Stimulated activated CD4-positive, alpha-beta T cell treated with anti-CD3 and anti-CD28 coated beads, Interleukin-1b, Interleukin-23, amount 100 ng/mL, for 48 hours (primary cell): ENCODE measurements at regions not wholly inside any gene's neighbourhood (a gene's known extent, or its start where the extent isn't known, plus 50 kb on each side); places are given as distances from the start of the nearest gene placed in this dataset.
"Not testable (repeated sequence)": the region's sequence is repeated elsewhere in the genome, so short reads cannot be mapped to it uniquely, and the experiment has no call there.

Experiments
- DNase-seq: peaks from one replicate; pipeline ENCODE4 v3.0.0-alpha.2; 2020

DNA sequence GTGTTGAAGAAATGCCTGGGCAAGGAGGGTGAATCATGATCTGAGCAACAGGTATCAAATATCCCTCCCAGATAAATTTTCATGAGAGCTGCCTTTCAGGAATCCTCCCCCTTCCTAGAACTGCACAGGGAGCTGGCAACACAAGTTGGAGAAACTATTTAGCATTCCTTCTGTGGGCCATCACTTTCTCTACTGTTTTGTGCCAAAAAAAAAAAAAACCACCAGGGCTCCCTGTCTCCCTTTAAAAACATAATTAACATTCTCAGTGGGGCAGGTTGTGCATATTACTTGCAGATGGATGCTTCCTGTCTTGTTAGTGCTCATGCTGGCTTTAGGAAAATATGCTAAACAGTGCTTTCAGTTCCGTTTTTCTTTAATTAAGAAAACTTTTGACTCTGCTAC, 234.9 kb upstream of the LMCD1 start:
- DNase-seq = no peak

GRCh38 chr3:8273479-8273878, 228.1 kb upstream of the LMCD1 start:
- DNase-seq = no peak

DNA sequence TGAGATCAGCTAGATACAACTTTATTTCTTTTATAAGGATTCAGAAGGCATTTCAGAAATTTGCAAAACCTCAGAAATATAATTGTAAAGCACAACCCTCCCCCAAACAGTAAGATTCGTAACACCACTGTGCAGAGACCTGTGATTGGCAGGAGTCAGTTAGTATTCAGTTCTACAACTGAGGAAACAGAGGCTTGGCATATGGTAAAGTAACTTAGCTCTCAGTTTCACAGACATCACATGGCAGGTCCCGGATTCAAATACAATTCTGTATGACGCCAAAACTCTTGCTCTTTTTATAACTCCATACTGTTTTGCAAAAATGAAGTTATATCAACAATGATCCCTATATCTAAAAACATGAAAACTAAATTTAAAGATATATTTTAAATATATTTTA, 225.6 kb upstream of the LMCD1 start:
- no peak for DNase-seq

- DNase-seq = no peak
Observed at GRCh38 chr3:8276506-8276905, 225.1 kb upstream of the LMCD1 start.

DNA sequence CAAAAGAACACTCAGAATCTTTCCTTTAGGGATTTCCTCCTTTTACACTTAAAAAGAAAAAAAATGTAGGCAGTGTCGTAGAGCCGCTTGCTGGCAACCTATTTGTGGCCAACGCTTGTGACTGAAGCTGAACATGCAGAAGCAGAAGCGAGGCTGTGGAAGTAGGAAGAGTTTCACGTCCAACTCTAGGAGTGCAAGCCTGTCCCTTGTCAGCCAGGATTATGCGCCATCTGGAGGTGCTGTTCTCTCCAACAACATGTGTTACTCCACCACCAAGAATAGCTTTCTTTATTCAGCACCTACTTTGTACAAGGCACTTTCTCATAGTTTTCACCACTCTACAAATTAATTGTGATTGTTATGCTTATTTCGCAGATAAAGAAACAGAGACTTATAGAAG, 223.2 kb upstream of the LMCD1 start:
- no peak for DNase-seq

- DNase-seq = no peak
Observed at GRCh38 chr3:8279476-8279875, 222.1 kb upstream of the LMCD1 start.

GRCh38 chr3:8279886-8280550, 221.6 kb upstream of the LMCD1 start:
- no peak for DNase-seq

- DNase-seq = no peak
Observed at GRCh38 chr3:8282541-8283165, 219.0 kb upstream of the LMCD1 start.

GRCh38 chr3:8283193-8283592, 218.4 kb upstream of the LMCD1 start:
- no peak for DNase-seq

- DNase-seq = no peak
Observed at GRCh38 chr3:8286086-8286485, 215.5 kb upstream of the LMCD1 start.

- DNase-seq = no peak
Observed at GRCh38 chr3:8286749-8287148, 214.9 kb upstream of the LMCD1 start.

- no peak for DNase-seq
Observed at GRCh38 chr3:8290611-8291010, 211.0 kb upstream of the LMCD1 start.

GRCh38 chr3:8296461-8296860, 205.2 kb upstream of the LMCD1 start:
- DNase-seq = no peak

DNA sequence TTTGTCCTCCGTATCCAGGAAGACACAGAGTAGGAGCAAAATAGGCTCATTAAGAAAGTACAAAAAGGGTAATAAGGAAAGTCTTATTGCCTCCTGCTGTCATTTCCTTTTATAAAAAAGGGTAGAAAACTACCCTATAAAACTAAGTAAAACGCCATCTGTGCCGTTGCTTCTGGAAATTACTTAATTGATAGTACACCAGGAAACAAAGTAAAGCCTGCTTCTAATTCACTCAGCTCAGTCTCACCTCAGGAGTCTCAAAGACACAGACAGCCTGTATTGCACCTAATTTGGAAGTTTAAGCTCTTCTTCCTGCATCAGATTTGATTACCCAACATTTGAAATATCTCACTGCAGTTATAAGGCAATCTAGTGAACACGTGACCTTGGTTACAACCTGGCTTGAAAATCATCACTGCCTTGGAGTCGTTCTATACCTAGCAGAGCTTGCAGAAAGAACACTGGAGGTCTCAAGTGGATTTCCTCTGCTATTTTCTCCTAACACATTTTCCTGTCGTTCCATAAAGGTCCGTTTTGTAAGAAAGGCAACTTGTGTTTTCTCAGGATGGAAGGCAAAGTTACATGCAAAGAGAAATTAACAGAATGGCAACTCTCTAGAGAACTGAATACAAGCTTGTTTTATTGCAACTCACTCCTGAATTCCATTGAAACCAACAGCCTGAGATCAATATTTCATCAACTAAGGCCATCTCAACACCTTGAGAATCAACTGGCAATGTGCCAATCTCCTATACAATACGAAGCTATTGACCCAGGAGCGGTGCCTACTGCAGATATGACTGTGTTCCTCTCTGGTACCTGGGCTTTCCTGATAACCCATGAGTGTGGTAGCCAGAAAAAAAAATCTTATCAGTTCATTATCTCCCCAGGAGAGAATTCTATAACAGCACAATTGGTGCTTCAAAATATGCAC, 203.3 kb upstream of the LMCD1 start:
- DNase-seq = no peak

GRCh38 chr3:8301977-8302735, 199.5 kb upstream of the LMCD1 start:
- DNase-seq = no peak

- DNase-seq = no peak
Observed at GRCh38 chr3:8303466-8303865, 198.2 kb upstream of the LMCD1 start.

- no peak for DNase-seq
Observed at GRCh38 chr3:8305371-8305770, 196.3 kb upstream of the LMCD1 start.

DNA sequence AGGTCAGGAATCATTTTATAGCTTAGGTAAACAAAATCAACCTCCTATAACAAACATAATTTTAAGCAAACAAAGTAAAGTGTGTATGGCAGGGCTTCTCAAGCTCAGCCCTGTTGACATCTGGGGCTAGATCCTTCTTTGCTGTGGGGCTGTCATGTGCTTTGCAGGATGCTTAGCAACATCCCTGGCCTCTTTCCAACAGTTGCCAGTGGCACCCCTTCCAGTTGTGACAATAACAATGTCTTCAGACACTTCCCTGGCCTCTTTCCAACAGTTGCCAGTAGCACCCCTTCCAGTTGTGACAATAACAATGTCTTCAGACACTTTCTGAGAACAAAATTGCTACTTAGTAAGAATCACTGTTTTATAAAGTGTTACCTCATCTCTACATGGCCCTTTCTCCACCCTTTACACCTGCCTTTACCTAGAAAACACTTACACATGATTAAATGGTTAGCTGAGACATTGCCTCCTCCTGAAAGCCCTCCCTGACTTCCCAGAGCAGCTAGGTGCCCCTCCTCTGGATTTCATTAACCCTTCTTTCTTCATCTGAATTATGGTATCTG, 194.0 kb upstream of the LMCD1 start:
- DNase-seq = no peak

- DNase-seq = no peak
Observed at GRCh38 chr3:8311321-8311720, 190.3 kb upstream of the LMCD1 start.

GRCh38 chr3:8312685-8313084, 188.9 kb upstream of the LMCD1 start:
- DNase-seq = no peak

- no peak for DNase-seq
Observed at GRCh38 chr3:8313560-8314267, 187.9 kb upstream of the LMCD1 start.

DNA sequence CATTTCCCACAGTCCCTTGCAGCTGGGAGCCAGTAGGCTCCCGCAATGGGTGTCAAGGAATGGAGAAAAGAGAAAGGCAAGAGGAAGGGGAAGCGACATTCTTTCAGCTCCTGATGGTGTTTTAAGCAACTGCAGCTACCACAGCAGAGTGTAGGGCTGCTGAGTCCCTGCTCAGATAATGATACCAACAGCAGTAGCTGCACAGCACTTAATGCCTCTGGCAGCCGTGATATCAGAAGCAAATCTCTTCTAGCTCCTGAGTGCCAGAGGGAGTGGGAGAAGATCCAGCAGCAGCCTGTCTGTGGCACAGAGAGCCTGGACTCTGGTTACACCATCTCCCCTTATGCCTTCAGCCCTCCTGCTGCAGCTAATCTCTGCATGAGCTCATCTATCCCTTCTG, 186.1 kb upstream of the LMCD1 start:
- not testable (repeated sequence) for DNase-seq
